Inflammatory macrophage (primary cell): ENCODE measurements at regions not wholly inside any gene's neighbourhood (a gene's known extent, or its start where the extent isn't known, plus 50 kb on each side); places are given as distances from the start of the nearest gene placed in this dataset.
"Not testable (repeated sequence)": the region's sequence is repeated elsewhere in the genome, so short reads cannot be mapped to it uniquely, and the experiment has no call there.

Experiments used
- DNase-seq, 2 donors: peaks; one replicate each; pipeline ENCODE4 v3.0.0-alpha.2; 2020 to 2022

GRCh38 chr6:9388596-9388995 lies 953.3 kb upstream of the SLC35B3 start:
- DNase-seq = no peak

- no peak for DNase-seq
Measured at GRCh38 chr6:9380568-9380967, 945.2 kb upstream of the SLC35B3 start.

DNA sequence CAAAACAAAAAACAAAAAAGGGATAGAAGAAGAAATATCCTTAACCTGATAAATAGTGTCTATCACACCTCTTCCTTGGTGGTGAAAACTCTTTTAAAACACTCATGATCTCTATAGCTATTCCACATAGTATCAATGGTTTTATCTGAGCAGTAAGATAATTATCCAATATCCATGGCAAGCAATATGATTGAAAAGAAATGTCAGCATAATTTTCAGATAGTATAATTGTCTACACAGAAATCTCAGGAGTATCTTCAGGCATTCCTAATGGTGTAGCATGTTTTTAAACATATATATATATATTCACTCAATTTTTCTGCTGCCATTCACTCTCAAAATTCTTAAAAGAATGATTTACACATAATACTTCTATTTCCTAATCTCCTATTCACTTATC lies 938.0 kb upstream of the SLC35B3 start:
- no peak for DNase-seq

DNA sequence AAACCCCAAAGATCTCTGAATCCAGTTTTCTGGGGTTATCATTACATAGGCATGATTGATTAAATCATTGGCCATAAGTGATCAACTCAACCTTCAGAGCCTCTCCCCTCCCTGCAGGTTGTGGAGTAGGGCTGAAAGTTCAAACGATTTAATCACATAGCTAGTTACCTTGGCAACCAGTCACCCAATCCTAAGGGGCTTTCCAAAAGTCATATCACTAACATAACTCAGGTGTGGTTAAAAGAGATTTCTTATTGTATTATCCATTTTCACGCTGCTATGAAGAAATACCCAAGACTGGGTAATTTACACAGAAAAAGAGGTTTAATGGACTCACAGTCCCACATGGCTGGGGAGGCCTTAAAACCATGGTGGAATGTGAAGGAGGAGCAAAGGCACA lies 935.1 kb upstream of the SLC35B3 start:
- no peak for DNase-seq

- DNase-seq = no peak
Measured at GRCh38 chr6:9365378-9365777, 930.0 kb upstream of the SLC35B3 start.

GRCh38 chr6:9361749-9362148 lies 926.4 kb upstream of the SLC35B3 start:
- DNase-seq = no peak

GRCh38 chr6:9360881-9361280 lies 925.5 kb upstream of the SLC35B3 start:
- no peak for DNase-seq

DNA sequence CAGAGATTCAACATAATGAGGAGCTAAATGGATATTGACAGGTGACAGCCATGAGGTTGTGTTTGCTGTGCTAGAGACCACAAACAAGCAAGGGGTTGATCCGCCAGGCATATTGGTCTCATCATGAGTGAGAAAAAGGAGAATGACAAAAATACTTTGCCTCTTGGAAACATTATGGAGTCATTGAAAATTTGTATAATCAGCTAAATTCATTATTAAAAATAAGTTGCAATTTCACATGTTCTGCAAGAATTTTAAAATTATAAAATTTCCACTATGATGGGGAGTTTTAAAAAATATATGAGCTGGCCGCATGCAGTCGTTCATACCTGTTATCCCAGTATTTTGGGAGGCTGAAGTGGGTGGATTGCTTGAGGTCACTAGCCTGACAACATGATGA lies 912.3 kb upstream of the SLC35B3 start:
- no peak for DNase-seq

GRCh38 chr6:9346923-9347322 lies 911.6 kb upstream of the SLC35B3 start:
- DNase-seq = no peak

DNA sequence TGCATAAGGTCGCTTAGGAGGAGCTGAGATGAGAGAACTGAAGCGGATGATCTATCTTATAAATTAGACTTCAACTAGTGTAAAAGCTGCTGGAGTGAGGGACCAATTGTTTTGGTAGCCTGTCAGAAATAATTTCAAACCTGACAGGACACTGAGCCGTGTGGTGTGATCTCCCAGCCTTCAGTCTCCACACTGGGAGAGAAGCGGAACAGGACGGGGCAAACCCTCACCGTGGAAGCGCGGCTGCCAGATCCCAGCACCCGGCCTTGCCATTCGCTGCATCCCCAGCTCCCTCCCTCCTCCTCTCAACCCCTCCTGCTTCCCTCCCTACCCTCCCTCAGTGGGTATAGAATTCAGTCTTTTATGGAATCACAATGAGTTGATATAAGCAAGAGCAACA lies 900.1 kb upstream of the SLC35B3 start:
- DNase-seq = no peak

DNA sequence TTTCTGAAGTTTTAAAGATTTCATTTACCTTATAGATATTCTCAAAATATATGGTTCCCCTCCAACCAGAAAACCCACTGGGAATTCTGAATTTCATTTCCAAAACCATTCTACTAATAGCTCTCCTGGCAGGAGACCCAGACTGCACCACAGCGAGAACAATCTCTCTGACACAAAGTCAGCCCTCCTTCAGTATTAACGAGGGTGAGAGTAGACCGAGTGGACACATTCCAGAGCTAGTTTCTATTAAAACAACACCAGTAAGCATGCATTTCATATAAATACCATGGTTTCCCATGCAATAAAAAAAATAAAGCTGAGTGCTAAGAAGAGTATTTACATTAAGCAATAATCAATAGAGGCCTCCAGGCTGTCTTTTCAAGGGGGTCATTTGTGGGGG lies 899.6 kb upstream of the SLC35B3 start:
- DNase-seq = no peak

DNA sequence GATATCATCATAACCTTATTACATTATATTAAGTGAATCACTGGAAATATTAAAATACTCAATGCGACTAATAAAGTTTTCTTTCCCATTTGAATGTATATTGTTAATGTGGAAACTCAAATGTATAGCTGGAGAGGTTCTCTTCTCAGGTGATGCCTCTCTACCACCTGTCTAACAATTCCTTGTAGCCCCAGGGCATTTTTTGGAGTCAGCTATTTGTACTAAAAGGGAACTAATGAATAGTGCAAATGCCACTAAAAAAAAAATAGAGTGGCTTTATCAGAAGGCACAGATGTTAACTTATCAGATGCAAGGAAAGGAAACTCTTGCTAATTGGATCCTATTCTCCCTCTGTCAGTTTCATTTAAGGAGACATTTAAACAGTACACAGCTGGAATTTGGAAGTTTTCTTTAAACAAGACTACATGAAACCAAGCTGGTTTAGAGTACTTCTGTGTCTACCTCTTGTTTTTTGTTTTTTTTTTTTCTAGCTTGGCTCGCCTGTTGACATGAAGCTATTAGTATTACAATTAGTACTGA lies 897.0 kb upstream of the SLC35B3 start:
- no peak for DNase-seq

DNA sequence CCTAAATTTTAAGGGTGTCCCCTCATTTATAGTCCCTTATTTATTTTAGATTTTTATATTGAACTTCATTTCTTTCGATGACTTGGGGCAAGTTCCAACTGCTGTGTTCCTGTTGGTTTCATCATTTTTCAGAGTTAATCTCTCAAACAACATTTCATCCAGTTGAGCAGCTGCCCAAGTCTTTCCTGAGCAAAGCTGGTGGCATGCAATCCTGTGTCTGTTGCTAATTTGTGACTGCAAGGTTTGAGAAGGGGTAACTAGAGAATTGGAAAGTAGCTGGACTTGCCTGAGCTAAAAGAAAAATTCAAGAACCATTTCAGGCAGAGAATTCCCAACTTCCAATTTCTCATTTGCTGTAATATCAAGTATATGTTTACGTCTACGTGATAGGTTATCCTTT lies 881.5 kb upstream of the SLC35B3 start:
- DNase-seq = no peak

- DNase-seq = no peak
Measured at GRCh38 chr6:9315966-9316650, 880.8 kb upstream of the SLC35B3 start.

- DNase-seq = no peak
Measured at GRCh38 chr6:9308284-9308683, 872.9 kb upstream of the SLC35B3 start.

GRCh38 chr6:9307786-9308185 lies 872.4 kb upstream of the SLC35B3 start:
- no peak for DNase-seq

- DNase-seq = no peak
Measured at GRCh38 chr6:9307187-9307586, 871.8 kb upstream of the SLC35B3 start.

- no peak for DNase-seq
Measured at GRCh38 chr6:9295644-9296043, 860.3 kb upstream of the SLC35B3 start.

- no peak for DNase-seq
Measured at GRCh38 chr6:9292975-9293374, 857.6 kb upstream of the SLC35B3 start.

DNA sequence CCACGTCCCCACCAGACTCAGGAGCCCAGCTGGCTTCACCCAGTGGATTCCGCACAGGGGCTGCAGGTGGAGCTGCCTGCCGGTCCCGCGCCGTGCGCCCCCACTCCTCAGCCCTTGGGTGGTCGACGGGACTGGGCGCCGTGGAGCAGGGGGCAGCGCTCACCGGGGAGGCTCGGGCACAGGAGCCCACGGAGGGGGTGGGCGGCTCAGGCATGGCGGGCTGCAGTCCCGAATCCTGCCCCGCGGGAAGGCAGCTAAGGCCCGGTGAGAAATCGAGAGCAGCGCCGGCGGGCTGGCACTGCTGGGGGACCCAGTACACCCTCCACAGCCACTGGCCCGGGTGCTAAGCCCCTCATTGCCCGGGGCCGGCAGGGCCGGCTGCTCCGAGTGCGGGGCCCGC lies 855.0 kb upstream of the SLC35B3 start:
- not testable (repeated sequence) for DNase-seq

GRCh38 chr6:9272671-9273070 lies 837.3 kb upstream of the SLC35B3 start:
- no peak for DNase-seq

- no peak for DNase-seq
Measured at GRCh38 chr6:9266741-9267140, 831.4 kb upstream of the SLC35B3 start.

DNA sequence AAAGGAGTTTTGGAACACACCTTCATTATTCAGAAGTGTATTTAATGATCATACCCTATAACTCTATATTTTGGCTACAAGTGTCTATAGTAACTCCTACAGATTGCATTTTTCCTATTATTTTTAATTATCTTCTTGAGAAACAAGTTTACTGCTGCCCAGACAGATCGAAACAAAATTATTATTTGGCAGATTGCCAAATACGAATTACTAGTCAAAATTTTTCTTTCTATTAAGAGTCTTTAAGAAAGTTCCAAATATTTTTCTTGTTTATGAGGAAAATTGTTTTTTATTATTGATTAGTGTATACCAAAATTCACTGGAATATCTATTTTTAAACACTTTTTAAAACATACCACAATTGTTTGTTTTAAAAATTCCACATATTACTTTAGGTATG lies 821.9 kb upstream of the SLC35B3 start:
- no peak for DNase-seq

DNA sequence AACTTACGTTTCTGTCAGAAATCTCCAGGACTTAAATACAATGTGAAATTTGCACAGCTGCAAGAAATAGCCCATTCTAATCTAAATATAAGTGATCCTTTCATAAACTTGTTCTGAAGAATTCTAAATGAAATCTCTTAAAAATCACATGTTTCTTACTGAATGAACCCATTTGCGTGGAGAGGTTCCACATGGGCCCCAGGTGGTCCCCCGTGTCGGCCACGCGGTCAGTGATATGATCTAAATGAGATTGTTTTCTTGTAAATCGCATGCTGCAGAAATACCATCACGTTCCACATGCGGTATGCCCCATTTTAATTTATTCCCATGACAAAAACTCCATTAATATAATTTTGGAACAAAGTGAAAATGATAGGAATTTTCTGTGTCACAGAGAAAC lies 818.9 kb upstream of the SLC35B3 start:
- no peak for DNase-seq

GRCh38 chr6:9252799-9253198 lies 817.5 kb upstream of the SLC35B3 start:
- no peak for DNase-seq
